ENCODE measurements at regions not wholly inside any gene's neighbourhood (a gene's known extent, or its start where the extent isn't known, plus 50 kb on each side); places are given as distances from the start of the nearest gene placed in this dataset.

- TF ChIP-seq CTCF (IDR thresholded peaks at IDR 0.05; ENCODE audit: low read depth, low read length): no peak
- Histone ChIP-seq H3K27ac (ENCODE audit: low read depth, low read length) (no peak overlapping the region), H3K9me3 (ENCODE audit: control insufficient read depth, insufficient read depth, low read length) (no peaks in the 10 kb centered on the region), H3K4me3 (ENCODE audit: low read depth, low read length) (no peak overlapping the region), H3K27me3 (ENCODE audit: control insufficient read depth, insufficient read depth, low read length) (no peaks in the 10 kb centered on the region)
- no peak for DNase-seq (ENCODE audit: low read depth, low spot score)
- CTCF ChIA-PET: no interaction called here
- POLR2A ChIA-PET: no interaction called here
Measured at GRCh38 chr15:39432026-39432425, 148.9 kb upstream of the THBS1 start.

GRCh38 chr15:39432912-39433348 lies 147.9 kb upstream of the THBS1 start:
- DNase-seq (ENCODE audit: low read depth, low spot score): no peak
- H3K4me3 ChIP-seq (ENCODE audit: low read depth, low read length): no peak overlapping the region
- CTCF ChIA-PET: no interaction called here

GRCh38 chr15:39433376-39433775 lies 147.5 kb upstream of the THBS1 start:
- POLR2A ChIA-PET: no interaction called here

More at GRCh38 chr15:39432912-39433348, 147.9 kb upstream of the THBS1 start:
- POLR2A ChIA-PET: no interaction called here
- H3K27me3 ChIP-seq (ENCODE audit: control insufficient read depth, insufficient read depth, low read length): no peaks in the 10 kb centered on the region
- H3K9me3 ChIP-seq (ENCODE audit: control insufficient read depth, insufficient read depth, low read length): no peaks in the 10 kb centered on the region
- TF ChIP-seq CTCF (IDR thresholded peaks at IDR 0.05; ENCODE audit: low read depth, low read length): no peak
- no peak overlapping the region for H3K27ac ChIP-seq (ENCODE audit: low read depth, low read length)

GRCh38 chr15:39434163-39434562 lies 146.7 kb upstream of the THBS1 start:
- no peak for DNase-seq (ENCODE audit: low read depth, low spot score)
- no peaks in the 10 kb centered on the region for H3K27me3 ChIP-seq (ENCODE audit: control insufficient read depth, insufficient read depth, low read length)
- no peak overlapping the region for H3K4me3 ChIP-seq (ENCODE audit: low read depth, low read length)
- H3K9me3 ChIP-seq (ENCODE audit: control insufficient read depth, insufficient read depth, low read length): no peaks in the 10 kb centered on the region
- no peak overlapping the region for H3K27ac ChIP-seq (ENCODE audit: low read depth, low read length)
- ChIA-PET POLR2A (no interaction called here), CTCF (no interaction called here)
- no peak for TF ChIP-seq CTCF (IDR thresholded peaks at IDR 0.05; ENCODE audit: low read depth, low read length)

More at GRCh38 chr15:39433376-39433775, 147.5 kb upstream of the THBS1 start:
- Histone ChIP-seq H3K4me3 (ENCODE audit: low read depth, low read length) (no peak overlapping the region), H3K27me3 (ENCODE audit: control insufficient read depth, insufficient read depth, low read length) (no peaks in the 10 kb centered on the region), H3K9me3 (ENCODE audit: control insufficient read depth, insufficient read depth, low read length) (no peaks in the 10 kb centered on the region), H3K27ac (ENCODE audit: low read depth, low read length) (no peak overlapping the region)
- CTCF ChIA-PET: no interaction called here
- no peak for DNase-seq (ENCODE audit: low read depth, low spot score)
- TF ChIP-seq CTCF (IDR thresholded peaks at IDR 0.05; ENCODE audit: low read depth, low read length): no peak

GRCh38 chr15:39434751-39435238 lies 146.1 kb upstream of the THBS1 start:
- no peaks in the 10 kb centered on the region for H3K27me3 ChIP-seq (ENCODE audit: control insufficient read depth, insufficient read depth, low read length)
- TF ChIP-seq CTCF (IDR thresholded peaks at IDR 0.05; ENCODE audit: low read depth, low read length): no peak
- H3K27ac ChIP-seq (ENCODE audit: low read depth, low read length): no peak overlapping the region
- ChIA-PET CTCF (no interaction called here), POLR2A (interaction anchor here (0.8 kb wide), 1 partner anchor 146 kb away, joined by 4 read pairs; the partner anchor contains the start of gene THBS1)
- H3K9me3 ChIP-seq (ENCODE audit: control insufficient read depth, insufficient read depth, low read length): no peaks in the 10 kb centered on the region
- no peak for DNase-seq (ENCODE audit: low read depth, low spot score)
- H3K4me3 ChIP-seq (ENCODE audit: low read depth, low read length): no peak overlapping the region
